Inflammatory macrophage treated with lipopolysaccharide for 4 hours (primary cell): ENCODE measurements at regions not wholly inside any gene's neighbourhood (a gene's known extent, or its start where the extent isn't known, plus 50 kb on each side); places are given as distances from the start of the nearest gene placed in this dataset.
"Not testable (repeated sequence)": the region's sequence is repeated elsewhere in the genome, so short reads cannot be mapped to it uniquely, and the experiment has no call there.

Source experiments
- DNase-seq: peaks from one replicate; pipeline ENCODE4 v3.0.0-alpha.2; 2020

DNA sequence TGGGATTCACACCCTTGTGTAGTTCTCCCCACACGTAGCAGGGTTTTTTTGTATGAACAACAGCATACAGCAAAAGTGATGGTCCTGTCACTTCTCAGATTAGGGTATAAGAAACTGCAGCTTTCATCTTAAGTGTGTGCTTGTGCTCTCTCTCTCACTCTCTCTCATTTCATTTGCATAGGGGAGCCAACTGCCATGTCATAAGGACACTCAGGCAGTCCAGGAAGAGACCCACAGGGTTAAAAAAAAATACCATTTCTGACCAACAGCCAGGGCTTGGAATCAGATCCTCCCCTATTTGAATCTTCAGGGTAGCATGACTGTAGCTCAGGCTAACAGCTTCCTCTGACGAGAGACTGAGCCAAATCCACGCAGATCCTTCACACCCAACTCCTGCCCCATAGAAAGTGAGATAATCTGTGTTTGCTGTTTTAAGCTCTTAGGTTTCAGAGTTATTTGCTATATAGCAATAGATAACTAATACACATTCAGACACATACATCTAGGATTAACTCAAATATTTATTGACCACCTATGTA is 331.2 kb downstream of the PAPSS1 start:
- no peak for DNase-seq

DNA sequence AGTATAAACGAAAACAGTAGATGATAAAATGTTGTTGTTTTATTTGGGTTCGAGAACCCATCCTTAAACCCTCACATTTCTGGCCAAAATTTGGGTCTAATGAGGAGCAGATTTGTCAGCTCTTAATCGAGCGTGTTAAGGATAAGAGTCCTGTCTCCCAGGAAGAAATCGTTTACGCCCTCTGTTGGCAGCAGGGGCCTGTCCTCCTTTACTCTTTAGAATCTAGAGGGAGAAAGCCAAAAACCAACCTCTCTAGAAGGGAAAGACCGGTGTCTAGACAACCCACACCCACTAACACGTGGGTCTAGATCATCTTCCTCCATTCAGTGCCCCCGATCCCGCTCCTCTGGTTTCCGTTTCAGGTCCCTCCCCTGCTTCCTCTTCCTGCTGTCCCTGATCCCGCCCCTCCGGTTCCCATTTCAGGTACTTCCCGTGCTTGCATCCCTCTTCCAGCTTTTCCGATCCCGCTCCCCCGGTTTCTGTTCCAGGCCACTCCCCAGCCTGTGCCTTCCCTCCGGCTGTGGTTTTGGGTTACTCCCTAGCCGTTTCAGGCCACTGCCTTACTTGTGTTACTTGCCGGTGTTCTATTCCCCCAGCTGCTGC is 339.1 kb downstream of the PAPSS1 start:
- DNase-seq = no peak

DNA sequence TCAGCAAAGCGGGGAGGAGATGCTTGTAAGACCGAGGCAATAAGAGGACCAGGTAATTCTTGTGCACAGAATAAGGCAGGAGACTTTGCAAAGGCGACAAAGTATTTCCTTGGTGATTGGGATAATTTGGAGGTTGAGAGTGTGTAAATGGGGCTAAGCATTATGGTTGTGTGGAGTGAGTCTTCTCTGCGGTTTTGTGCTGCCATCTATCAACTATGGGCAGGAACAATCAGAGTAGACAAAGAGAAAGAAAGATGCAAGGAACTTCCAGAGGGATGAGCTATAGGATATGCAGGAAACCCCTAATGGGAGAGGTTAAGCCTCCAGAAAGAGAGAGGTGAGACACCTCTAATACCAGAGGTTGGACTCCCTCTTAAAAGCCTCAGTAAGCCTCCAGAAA is 339.8 kb downstream of the PAPSS1 start:
- no peak for DNase-seq

DNA sequence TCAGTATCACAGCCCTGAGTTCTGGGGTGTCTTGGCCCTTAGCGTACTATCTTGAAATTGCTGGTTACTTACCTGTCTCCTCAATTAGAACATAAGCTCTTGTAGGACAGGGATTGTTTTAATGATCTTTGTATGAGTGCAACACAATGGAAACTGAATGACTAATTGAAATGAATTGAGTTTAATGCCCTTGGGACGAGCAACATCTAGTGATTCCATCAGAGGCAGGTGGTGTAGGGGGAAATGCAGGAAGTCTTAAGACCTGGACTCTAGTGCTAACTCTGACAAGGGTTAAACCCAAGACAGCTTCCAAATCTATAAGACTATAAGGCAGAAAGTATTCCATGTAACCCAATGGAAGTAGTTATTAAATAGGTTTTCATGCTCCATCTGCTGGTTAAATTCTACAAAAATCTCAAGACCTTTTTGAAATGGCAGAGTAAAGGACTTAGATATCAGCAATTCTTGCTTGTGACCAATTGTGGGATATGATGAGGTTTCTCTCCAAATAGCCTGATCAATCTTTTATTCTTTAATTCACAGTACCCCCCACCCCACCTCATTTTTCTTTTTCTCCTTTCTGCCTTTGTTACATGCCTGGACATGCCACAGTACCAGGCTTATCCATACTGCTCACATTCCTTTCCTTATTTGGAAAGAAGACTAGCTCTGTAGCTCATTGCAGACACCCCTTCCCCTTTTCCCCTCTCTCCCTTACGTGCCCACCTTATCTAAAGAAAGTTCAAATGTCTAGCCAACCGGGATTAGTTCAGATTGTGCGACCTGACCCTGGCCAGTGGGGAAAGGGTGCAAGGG is 340.8 kb downstream of the PAPSS1 start:
- no peak for DNase-seq

DNA sequence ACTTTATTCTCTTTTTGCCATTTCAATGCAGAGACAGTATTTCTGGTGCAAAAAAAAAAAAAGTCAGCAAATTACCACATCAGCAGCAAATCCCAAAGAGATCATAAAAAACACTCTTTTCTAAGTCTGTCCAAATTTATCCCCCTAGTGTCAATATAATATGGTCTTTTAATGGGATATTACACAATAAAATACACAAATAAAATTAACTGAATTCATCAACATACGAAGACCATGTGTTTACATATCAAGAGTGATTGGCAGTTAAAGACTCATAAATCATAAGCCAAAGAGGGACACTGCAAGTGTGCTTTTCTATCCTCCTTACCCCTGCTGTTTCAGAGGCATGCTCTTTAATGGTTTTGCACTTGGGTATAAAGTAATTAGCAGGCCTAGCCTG is 340.2 kb upstream of the DKK2 start:
- no peak for DNase-seq

DNA sequence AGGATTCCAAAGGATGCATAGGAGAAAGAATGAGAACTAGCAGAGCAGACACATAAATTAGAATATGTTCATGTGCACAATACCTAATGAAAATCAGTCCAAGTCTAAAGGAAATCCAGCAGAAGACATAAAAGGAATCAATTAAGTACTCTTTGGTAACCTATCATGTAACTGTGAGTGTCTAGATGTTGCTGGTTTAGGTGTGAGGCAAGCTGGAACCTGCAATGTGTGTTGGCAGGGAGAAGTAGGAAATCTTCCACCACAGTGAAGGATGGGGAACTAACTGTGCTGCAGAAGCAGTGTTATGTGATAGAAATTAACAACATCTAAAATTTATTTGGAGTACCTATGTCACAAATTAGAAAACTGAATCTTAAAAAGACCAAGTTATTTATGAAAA is 330.8 kb upstream of the DKK2 start:
- no peak for DNase-seq

DNA sequence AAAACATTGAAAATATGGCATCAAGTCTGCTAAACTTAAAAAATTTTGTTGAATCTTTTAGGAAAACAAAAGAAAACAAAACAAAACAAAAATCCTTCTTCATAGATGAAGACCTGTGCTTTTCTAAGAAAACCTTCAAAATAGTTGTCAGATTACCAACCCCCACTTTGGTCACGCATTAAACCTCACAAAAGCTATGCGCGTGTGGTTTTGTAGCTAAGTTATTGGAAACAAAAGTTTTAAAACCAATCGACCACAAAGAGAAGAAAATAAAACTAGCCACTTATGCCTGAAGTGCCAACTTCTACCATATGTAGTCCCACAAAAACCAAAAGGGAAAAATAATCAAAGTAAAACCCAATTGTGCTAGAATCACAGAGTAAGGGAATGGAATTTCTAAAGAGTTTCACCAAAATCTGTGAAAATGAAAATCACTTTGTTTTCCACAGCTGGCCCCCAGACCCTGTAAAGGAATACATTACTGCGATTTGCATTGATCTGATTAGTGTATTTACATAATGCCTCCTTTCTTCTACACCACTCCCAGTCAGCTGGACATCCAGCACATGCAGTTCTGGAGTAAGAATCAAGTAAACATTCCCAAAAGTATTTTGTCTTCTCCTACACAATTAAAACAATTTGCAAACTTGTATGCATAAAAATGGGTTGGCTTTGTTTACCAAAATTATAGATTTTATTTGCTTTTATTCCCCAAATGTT is 330.1 kb upstream of the DKK2 start:
- DNase-seq = no peak

DNA sequence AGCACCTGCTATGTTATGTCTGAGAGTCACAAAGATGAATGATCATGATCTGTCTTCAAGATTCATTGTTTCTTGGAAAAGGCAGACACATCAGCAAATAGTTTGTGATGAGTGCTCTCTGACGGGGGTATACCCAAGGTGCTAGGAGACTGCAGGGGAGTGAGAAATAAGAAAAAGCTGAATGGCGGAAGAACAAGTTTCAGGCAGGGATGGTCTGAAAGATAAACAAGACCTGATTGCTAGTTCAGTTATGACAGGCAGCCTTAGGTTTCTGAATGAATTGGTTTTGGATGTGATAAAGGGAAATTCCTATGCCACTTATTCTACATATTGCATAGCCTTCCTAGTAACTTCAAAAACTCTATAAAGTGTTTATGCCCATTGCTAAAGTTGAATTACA is 327.0 kb upstream of the DKK2 start:
- no peak for DNase-seq

DNA sequence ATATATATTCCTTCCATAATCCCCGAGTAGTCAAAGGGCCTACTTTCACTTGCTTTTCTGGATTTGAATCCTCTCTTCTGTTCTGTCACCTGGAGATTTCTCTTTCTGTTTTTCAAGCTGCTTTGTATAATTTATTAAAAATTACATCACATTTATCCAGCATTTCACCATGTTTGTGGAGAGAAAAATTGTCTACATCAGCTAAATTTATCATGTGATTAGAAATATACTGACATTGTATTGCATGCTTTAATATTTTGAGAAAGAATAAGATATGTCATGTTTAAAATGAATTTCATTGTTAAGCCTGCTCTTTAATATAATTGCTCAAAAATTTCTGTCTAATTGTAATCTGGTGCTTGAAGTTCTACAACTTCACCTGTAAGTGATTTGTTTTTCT is 323.1 kb upstream of the DKK2 start:
- DNase-seq = no peak

DNA sequence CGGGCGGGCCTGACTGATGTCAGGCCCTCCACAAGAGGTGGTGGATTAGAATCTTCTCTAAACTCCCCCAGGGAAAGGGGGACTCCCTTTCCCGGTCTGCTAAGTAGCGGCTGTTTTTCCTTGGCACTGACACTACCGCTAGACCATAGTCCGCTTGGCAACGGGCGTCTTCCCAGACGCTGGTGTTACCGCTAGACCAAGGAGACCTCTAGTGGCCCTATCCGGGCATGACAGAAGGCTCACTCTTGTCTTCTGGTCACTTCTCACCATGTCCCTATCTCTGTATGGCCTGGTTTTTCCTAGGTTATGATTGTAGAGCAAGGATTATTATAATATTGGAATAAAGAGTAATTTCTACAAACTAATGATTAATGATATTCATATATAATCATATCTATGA is 318.2 kb upstream of the DKK2 start:
- peak; percentile 8 for DNase-seq

DNA sequence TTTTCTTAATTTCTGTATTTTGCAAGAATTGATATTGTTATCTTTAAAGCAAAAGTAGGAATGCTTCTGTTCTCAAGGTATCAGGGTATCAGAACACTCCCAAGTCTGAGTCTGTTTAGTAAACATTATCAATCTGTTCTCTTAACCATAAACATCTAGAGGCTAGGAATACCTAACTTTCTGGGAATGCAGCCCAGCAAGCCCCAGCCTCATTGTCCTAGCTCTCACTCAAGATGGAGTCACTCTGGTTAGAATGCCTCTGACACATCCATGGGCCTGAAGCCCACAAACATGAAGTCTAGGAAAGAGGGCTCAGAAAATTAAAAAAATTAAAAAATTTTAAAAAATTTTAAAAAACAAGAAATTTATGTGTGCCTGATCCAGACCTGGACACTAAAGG is 315.1 kb upstream of the DKK2 start:
- no peak for DNase-seq

DNA sequence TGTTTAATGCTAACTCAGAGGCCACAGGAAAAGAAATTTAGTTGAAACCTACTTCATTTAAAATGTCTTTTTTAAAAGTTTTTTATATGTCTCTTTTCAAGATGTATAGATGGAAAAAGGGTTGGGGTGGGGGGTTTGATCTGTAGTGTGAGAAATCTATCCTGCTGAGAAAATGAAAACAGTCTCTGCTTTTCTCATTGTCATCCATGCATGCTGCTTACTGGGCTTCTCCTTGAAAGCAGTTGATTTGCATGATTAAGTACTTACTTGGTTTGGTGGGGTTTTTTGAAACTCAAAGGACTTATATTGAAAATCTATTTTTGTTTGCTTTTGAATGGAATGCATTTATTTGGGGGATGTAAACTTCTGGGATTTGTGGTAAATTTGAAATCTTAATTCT is 313.6 kb upstream of the DKK2 start:
- no peak for DNase-seq

DNA sequence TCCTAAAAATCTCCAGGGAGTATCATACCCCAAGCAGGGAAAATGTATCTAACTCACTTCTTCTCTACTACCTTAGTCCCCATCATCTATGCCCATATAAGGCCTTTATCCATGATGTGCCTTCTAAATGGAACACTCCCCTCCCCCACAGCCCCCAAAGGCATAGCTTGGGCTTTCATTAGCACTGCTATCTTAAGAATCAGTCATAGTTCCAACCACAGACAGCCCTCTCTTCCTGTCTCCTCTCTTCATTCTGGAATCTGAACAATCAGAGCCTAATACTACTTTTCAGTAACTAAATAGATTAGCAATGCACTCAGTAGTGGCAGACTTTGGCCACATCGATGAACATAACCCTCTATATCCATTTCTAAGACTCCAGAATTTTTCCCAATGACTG is 313.2 kb upstream of the DKK2 start:
- DNase-seq = no peak

DNA sequence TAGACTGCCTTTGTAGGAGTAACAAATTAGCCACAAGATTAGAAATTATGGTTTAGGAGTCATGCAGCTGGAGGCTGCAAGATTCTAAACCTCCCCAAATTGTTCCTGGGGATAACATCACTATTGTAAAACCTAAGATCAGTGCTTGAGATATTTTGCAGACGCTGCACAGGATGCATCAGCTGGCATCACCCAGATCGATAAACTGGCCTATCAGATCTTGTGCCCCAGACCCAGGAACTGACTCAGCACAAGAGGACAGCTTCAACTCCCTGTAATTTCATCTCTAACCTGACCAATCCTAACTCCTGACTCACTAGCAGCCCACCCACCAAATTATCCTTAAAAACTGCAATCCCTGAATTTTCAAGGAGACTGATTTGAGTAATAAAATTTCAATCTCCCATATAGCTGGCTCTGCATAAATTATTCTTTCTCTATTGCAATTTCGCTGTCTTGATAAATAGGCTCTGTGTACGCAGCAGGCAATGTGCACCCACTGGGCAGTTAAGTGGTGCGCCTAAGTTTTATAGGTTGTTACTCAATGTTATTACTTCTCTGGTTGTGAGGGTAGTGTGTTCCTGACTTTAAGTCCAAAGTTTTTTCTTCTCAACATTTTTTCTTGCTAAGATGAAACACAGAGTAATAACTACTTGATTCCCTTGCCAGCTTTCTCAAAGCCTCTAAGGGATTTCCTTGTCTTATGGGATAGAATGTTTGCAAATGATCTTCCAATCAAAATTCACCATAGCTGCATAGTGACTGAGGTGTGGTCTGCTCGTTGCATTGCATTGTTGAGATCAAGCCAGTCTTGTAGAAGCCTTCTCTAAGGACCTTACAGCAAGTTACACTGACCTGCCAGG is 312.3 kb upstream of the DKK2 start:
- no peak for DNase-seq

DNA sequence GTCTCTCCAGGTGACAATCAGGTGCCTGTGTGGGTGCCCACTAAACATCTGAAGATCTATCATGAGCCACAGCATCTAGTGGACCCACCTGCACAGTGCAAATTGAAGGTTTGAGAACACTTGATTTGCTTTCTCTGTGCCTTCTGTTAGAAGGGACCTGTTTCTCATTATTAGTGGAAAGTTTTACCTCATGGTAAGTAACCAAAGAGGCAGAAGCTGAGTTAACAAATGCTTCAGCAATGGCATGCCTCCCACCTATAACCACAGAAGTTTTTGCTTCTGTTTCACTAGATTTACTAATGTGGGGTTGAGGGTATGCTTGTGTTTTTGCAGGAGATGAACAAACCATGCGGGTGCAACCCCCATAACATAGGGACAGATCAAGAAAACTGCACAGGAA is 297.4 kb upstream of the DKK2 start:
- DNase-seq = no peak

DNA sequence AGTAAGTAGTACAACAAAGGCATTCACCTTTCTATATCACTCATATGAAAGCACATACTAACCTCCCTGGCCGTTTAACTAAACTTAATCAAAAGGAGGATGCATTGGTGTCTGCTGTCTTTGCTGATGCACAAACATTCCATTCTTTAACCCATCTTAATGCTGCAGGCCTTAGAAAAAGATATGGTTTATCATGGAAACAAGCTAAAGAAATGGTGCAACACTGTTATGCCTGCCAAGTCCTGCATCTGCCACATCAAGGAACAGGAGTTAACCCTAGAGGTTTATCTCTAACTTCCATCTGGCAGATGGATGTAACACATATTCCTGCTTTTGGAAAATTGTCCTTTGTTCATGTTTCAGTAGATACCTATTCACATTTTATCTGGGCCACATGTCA is 296.5 kb upstream of the DKK2 start:
- not testable (repeated sequence) for DNase-seq

DNA sequence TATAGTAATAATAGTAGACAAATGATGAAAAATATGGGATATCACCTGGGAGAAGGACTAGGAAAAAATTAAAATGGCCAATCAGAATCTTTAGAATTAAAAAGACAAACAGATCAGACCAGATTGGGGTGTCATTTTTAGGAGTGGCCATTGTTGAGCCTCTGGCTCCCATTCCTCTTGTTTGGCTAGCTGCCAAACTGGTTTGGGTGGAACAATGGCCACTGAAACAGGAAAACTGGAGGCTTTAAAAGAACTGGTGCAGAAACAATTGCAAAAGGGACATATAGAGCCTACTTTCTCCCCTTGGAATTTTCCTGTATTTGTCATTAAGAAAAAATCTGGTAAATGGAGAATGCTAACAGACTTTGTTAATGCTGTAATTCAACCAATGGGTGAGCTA is 294.8 kb upstream of the DKK2 start:
- no peak for DNase-seq

DNA sequence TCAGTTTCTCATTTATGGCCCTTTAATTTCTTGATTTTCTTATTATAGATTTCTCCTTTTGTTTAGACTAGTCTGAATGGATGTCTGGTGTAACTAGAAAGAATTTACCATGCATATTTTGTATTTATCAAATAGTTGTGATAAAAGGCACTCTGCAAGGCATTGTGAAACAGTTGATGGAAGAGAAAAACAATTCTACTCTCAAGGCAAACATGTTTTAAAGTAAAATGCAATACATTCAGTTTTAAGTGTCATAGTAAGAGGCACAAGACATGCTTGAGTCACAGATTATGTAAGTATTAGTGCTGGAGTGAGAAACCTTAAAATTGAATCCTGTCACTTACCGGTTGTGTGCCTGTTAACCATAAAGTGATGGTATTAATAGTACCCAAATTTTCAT is 283.3 kb upstream of the DKK2 start:
- no peak for DNase-seq

DNA sequence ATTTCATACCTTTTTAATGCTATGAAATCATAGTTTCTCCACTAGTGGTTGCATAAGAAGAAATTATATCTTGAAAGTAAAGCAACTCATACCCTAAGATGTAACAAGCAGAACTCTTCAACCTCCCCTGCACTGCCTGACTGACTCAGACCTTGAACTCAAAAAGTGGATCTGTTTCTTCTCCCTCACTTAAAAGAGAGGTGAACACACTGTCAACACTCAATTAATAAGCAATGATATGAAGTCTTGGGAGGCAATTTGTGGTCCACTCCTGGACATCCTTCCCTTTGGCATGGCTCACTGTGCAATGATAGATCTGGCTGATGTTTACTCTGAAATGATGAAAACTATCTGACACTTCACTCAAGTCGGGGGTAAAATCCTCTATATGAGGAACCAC is 282.0 kb upstream of the DKK2 start:
- no peak for DNase-seq

DNA sequence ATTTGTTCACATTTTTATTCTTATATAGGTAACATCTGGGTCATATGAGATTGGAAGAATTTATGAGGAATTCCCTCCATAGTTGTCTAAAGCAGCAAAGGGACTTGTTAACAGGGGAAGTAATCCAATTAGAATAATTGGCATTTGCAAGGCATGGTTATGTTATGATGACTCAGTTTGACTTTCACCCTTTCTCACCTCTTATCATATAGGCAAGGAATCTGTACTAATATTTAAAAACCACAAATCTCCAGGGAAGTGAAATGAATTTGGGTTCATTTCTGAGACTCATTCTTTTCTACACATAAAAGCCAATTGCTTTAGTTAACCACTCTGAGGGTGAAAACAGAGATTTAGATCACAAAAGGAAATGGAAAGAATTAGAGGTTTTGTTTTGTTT is 281.5 kb upstream of the DKK2 start:
- no peak for DNase-seq

DNA sequence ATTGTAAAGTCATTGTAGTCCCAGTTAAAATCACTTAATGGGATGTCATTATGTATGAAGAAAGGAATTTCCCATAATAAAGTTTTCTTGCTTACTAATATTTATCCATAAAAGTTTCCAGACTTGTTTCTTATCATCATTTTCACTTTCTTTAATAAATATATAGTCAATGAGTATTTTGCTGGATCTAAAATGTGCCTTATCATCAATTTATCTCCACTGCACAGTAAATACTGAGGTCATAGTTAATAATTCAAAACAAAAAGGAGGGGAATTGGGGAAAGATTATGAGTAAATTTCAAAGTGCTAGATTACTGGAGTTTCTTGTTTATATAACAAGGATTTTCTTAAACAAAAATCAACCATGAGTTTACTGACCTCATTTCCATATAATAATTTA is 279.5 kb upstream of the DKK2 start:
- no peak for DNase-seq

DNA sequence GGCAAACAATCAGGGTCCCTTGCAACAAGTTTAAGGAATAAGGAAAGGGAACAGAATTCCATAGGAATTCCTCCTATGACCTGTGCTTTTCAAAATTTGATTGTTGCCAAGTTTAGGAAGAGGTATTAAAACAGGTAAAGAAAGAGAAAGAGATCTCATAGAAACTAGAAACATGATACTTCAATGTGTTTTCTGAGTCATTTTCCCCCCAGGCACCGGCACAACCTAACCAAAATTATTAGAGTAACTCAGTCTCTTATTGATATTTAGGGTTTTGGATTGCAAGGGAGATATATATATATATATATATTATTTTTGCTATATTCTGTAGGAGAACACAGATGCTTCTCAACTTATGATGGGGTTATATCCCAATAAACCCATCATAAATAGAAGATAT is 278.0 kb upstream of the DKK2 start:
- no peak for DNase-seq

DNA sequence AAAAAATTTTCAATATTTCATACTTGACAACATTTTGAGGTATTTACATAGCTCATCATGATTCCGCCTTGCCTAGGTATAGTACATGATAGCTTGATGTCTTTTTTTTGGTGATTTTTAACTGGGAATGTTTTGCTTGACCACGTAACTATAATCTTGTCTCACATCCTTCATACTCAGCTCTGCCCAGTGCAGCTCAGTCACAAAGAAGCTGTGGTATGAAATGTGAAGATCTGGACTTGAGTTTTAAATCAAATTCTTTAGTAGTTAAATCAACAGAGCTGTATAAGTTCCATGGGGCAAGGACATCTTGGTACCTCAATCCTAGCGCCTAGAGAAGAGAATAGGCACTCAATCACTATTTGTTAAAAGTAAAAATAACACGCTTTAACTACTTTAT is 276.3 kb upstream of the DKK2 start:
- no peak for DNase-seq
